GM12892 (cell line): ENCODE measurements at regions not wholly inside any gene's neighbourhood (a gene's known extent, or its start where the extent isn't known, plus 50 kb on each side); places are given as distances from the start of the nearest gene placed in this dataset.

Experiments
- DNase-seq: peaks from one replicate; pipeline ENCODE4 v3.0.0; 2011; ENCODE audit not compliant: insufficient read length
- FAIRE-seq: peaks from 2 replicates; lab custom pipeline; 2011; peaks lifted over from hg19 to GRCh38; lab: Jason Lieb, UNC
- POLR2A ChIP-seq: IDR thresholded peaks from 2 replicates; pipeline ENCODE4 v1.6.1; 2011; ENCODE audit warnings: low read depth, low read length, control low read depth
- POLR2AphosphoS5 ChIP-seq: IDR thresholded peaks from 2 replicates; pipeline ENCODE4 v1.6.1; 2011; ENCODE audit warnings: low read depth, low read length, control low read depth
- TAF1 ChIP-seq: IDR thresholded peaks from 2 replicates; pipeline ENCODE4 v1.6.1; 2011; ENCODE audit warnings: low read depth, mild to moderate bottlenecking, control low read depth, low read length, borderline replicate concordance

DNA sequence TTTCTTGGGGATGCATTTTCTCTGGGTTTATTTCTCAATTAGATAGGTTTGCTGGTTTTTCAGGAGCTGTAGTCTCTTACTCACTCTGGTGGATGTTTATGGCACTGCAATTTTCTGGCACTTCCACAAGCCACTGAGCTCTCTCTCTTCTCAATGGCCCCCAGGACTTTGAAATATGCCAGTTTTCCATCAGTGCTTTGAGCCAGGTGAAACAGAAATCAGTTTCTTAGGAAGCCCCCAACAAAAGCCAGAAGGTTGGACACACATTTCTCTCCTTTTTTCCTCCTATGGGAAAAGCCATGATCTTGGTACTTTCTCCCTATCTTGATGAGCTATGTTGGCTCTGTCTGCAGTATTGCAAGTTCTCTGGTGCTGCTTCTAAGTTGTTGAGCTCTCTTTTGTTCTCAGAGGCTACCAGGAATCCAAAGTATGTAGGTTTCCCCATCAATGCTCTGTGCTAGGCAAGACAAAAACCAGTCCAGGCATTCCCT lies 90.7 kb upstream of the SMIM36 start:
- FAIRE-seq (peak; percentile 27), DNase-seq (no peak)
- TF ChIP-seq TAF1: no peak
- no peak for TF ChIP-seq POLR2A
- TF ChIP-seq POLR2AphosphoS5: no peak

GRCh38 chr17:55598495-55598894 lies 87.2 kb upstream of the SMIM36 start:
- DNase-seq (no peak), FAIRE-seq (no peak)
- TF ChIP-seq POLR2A: no peak
- TF ChIP-seq POLR2AphosphoS5: no peak
- no peak for TF ChIP-seq TAF1

- no peak for FAIRE-seq
- DNase-seq: no peak
- TF ChIP-seq POLR2A: no peak
- no peak for TF ChIP-seq POLR2AphosphoS5
- TF ChIP-seq TAF1: no peak
Measured at GRCh38 chr17:55588446-55589242, 77.4 kb upstream of the SMIM36 start.

DNA sequence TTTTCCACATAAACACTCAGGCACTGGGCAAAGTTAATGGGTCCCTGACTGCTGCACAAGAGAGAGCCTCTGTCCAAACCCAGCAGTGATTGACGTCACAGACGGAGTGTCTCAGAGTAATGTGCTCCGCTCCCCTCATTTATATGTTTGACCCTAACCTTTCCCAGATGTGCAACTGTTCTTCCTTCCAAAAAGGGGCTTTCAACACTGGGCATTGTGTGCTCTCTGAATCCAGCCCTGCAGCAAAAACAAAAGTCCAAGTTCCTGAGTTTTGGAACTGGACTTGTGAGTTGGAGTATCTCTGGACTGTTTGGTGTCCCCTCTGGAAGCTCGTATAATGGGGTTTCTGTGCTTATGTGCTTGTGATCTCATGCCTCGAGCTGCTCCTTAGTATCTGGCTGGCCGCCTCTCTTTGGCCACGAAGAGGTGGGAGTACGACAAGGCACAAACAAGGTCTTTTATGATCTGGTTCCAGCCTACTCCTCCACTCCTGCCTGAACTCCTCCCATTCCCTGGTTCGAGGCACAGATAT lies 76.4 kb upstream of the SMIM36 start:
- TF ChIP-seq POLR2A (no peak), TAF1 (no peak), POLR2AphosphoS5 (no peak)
- FAIRE-seq: no peak
- no peak for DNase-seq

GRCh38 chr17:55585629-55586028 lies 74.4 kb upstream of the SMIM36 start:
- DNase-seq: no peak
- FAIRE-seq: no peak
- TF ChIP-seq POLR2A (no peak), POLR2AphosphoS5 (no peak), TAF1 (no peak)

GRCh38 chr17:55584861-55585260 lies 73.6 kb upstream of the SMIM36 start:
- no peak for DNase-seq

GRCh38 chr17:55584055-55584685 lies 72.9 kb upstream of the SMIM36 start:
- FAIRE-seq (no peak), DNase-seq (no peak)
- TF ChIP-seq TAF1: no peak
- no peak for TF ChIP-seq POLR2AphosphoS5
- TF ChIP-seq POLR2A: no peak

More at GRCh38 chr17:55584861-55585260, 73.6 kb upstream of the SMIM36 start:
- FAIRE-seq: no peak
- TF ChIP-seq POLR2A (no peak), TAF1 (no peak), POLR2AphosphoS5 (no peak)

DNA sequence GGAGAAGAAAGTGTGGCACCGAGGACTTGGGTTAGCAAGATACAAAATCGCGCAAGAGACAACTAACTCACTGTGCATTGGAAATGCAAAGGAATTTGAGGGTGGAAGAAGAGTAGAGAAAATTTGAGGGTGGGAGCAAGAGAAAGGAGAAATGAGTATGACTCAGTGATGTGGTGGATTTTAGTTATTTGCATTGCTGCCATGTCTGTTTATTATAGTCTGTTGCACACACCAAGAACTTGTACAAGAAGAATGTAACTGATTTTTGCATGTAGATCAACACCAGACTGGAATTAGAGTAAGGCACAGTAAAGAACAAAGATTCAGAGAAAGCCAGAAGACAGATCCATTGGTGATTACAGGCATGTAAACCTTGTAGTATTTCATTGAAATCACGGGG lies 71.6 kb upstream of the SMIM36 start:
- no peak for DNase-seq
- no peak for FAIRE-seq
- TF ChIP-seq POLR2A (no peak), POLR2AphosphoS5 (no peak), TAF1 (no peak)

- FAIRE-seq: peak; percentile 48
- TF ChIP-seq POLR2A: no peak
- TF ChIP-seq POLR2AphosphoS5: no peak
- no peak for TF ChIP-seq TAF1
- no peak for DNase-seq
Measured at GRCh38 chr17:55580596-55581133, 69.4 kb upstream of the SMIM36 start.

GRCh38 chr17:55577687-55578086 lies 66.4 kb upstream of the SMIM36 start:
- FAIRE-seq: peak; percentile 56
- TF ChIP-seq POLR2AphosphoS5 (no peak), TAF1 (no peak), POLR2A (no peak)
- no peak for DNase-seq

DNA sequence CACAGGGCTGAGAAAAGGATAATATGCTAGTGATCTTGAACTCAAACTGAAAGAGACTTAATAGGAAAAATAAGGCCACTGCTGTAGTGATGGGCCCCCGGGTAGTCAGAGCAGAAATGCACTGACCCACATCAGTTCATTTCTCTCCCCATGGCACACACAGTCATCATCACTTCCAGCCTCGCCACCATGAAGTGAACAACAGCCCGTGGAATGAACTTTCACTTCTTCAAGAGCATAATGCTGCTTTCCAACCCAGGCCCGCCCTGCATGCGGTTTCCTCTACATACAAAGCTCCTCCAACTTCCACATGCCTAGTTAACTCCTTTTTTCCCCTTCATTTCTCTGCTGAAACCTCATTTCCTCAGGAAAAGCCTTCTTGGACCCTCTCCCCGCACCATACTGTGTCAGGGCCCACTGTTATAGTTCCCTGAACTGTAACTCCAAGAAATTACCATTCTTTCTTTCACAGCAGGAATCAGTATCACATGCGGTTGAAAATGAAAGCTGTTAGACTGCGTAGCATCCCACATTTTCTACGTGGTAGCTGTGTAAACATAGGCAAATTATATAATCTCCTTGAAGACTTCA lies 65.8 kb upstream of the SMIM36 start:
- TF ChIP-seq TAF1 (no peak), POLR2AphosphoS5 (no peak), POLR2A (no peak)
- peak; percentile 94 for FAIRE-seq
- no peak for DNase-seq
